Effector memory CD8-positive, alpha-beta T cell (primary cell): ENCODE measurements at regions not wholly inside any gene's neighbourhood (a gene's known extent, or its start where the extent isn't known, plus 50 kb on each side); places are given as distances from the start of the nearest gene placed in this dataset.
"Not testable (repeated sequence)": the region's sequence is repeated elsewhere in the genome, so short reads cannot be mapped to it uniquely, and the experiment has no call there.

ENCODE experiments used
- ATAC-seq: fragments of 150-1000 bp; cut with Tn5 transposase; replicated peaks from 2 replicates; pipeline ENCODE4 v1.10.0; 2021; ENCODE audit warnings: mild to moderate bottlenecking, moderate library complexity
- DNase-seq, 3 experiments: peaks; one replicate each; pipeline ENCODE4 v3.0.0; 2021
- H3K27ac Mint-ChIP-seq, 2 donors: one replicate each; pipeline ENCODE4 v1.8.0; 2022; ENCODE audit warnings: mild to moderate bottlenecking in 2 of 2, mixed read lengths in 2 of 2, moderate library complexity in 2 of 2
- H3K27me3 Mint-ChIP-seq, 2 donors: one replicate each; pipeline ENCODE4 v1.8.0; 2022; ENCODE audit warnings: mixed read lengths in 2 of 2
- H3K36me3 Mint-ChIP-seq: one replicate; pipeline ENCODE4 v1.8.0; 2022; ENCODE audit warnings: mild to moderate bottlenecking, moderate library complexity, mixed read lengths; ENCODE audit not compliant: insufficient read depth
- H3K4me1 Mint-ChIP-seq, 2 donors: one replicate each; pipeline ENCODE4 v1.8.0; 2022; ENCODE audit warnings: low read depth in 2 of 2, mixed read lengths in 2 of 2
- H3K4me3 Mint-ChIP-seq, 2 donors: one replicate each; pipeline ENCODE4 v1.8.0; 2022; ENCODE audit warnings: mild to moderate bottlenecking in 2 of 2, mixed read lengths in 2 of 2, moderate library complexity in 2 of 2
- H3K9me3 Mint-ChIP-seq, 2 donors: one replicate each; pipeline ENCODE4 v1.8.0; 2022; ENCODE audit warnings: mixed read lengths in 2 of 2

- H3K27ac Mint-ChIP-seq, ATAC-seq, H3K4me1 Mint-ChIP-seq, DNase-seq, H3K4me3 Mint-ChIP-seq, H3K9me3 Mint-ChIP-seq, H3K36me3 Mint-ChIP-seq: not testable (repeated sequence)
- H3K27me3 Mint-ChIP-seq, result peaks cover 10 to 41% of the 10 kb centered on the region in 2 donors
These were observed 164.3 kb downstream of the TRIM43 start for GRCh38 chr2:95755956-95756669.

- H3K4me3 Mint-ChIP-seq, result no peak overlapping the region
- no peaks in the 10 kb centered on the region for H3K4me1 Mint-ChIP-seq
- ATAC-seq, result no peak
- DNase-seq, result no peak
- H3K36me3 Mint-ChIP-seq, result no peaks in the 10 kb centered on the region
- H3K27me3 Mint-ChIP-seq, result peaks cover 10 to 22% of the 10 kb centered on the region in 2 donors
- H3K27ac Mint-ChIP-seq, result no peak overlapping the region
- H3K9me3 Mint-ChIP-seq, result no peaks in the 10 kb centered on the region
These were observed 166.2 kb downstream of the TRIM43 start for GRCh38 chr2:95757988-95758387.

DNA sequence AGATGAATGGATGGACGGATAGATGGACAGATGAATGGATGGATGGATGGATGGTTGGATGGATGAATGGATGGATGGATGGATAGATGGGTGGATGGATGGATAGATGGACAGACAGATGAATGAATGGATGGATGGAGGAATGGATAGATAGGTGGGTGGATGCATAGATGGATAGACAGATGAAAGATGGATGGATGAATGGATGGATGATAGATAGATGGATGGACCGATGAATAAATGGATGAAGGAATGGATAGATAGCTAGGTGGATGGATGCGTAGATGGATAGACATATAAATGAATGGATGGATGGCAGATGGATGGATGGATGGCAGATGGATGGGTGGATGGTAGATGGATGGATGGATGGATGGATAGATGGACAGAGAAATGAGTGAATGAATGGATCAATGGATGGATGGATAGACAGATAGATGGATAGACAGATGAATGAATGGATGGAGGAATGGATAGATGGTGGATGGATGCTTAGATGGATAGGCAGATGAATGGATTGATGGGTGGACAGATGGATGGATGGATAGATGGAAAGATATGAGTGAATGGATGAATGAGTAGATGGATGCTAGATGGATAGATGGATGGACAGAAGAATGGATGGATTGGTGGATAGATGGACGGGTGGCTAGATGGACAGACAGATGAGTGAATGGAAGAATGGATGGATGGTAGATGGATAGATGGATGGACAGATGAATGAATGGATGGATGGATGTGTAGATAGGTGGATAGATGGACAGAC, 167.9 kb downstream of the TRIM43 start:
- Mint-ChIP-seq H3K36me3 (no peaks in the 10 kb centered on the region), H3K27me3 (peaks cover 2 to 5% of the 10 kb centered on the region in 2 donors), H3K9me3 (no peaks in the 10 kb centered on the region), H3K27ac (no peak overlapping the region), H3K4me1 (no peaks in the 10 kb centered on the region), H3K4me3 (no peak overlapping the region)
- no peak for ATAC-seq
- DNase-seq, result no peak

- Mint-ChIP-seq H3K27ac (no peak overlapping the region), H3K4me1 (no peaks in the 10 kb centered on the region), H3K9me3 (no peaks in the 10 kb centered on the region), H3K36me3 (no peaks in the 10 kb centered on the region), H3K27me3 (no peaks in the 10 kb centered on the region), H3K4me3 (no peak overlapping the region)
- DNase-seq, result no peak
- no peak for ATAC-seq
These were observed 169.2 kb downstream of the TRIM43 start for GRCh38 chr2:95760806-95761525.

DNA sequence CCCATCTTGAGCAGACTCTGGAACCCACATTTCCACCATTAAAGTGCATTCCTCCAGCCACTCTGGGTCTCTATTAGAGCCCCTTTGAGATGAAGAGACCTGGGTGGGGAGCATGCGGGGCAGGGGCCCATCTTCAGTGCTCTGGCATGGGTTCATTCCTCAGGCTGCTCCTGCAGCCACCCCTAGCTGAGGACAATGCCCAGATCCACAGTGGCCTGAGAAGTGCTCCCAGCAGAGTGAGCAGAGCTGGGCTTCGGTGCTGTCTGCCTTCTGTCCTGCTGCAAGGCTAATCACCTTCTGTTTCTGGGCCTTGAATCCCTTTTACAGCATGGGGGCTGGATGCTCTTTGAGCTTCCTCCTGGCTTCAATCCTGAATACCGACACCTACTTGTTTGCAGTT, 169.8 kb downstream of the TRIM43 start:
- ATAC-seq (no peak), DNase-seq (no peak)

GRCh38 chr2:95762023-95763021, 170.5 kb downstream of the TRIM43 start:
- not testable (repeated sequence) for H3K4me1 Mint-ChIP-seq, H3K4me3 Mint-ChIP-seq, DNase-seq, H3K27me3 Mint-ChIP-seq, H3K36me3 Mint-ChIP-seq, ATAC-seq, H3K9me3 Mint-ChIP-seq, H3K27ac Mint-ChIP-seq

More for the DNA sequence above, 169.8 kb downstream of the TRIM43 start:
- no peaks in the 10 kb centered on the region for H3K4me1 Mint-ChIP-seq
- H3K27me3 Mint-ChIP-seq, result no peaks in the 10 kb centered on the region
- no peak overlapping the region for H3K4me3 Mint-ChIP-seq
- H3K27ac Mint-ChIP-seq, result no peak overlapping the region
- no peaks in the 10 kb centered on the region for H3K36me3 Mint-ChIP-seq
- H3K9me3 Mint-ChIP-seq, result no peaks in the 10 kb centered on the region

DNA sequence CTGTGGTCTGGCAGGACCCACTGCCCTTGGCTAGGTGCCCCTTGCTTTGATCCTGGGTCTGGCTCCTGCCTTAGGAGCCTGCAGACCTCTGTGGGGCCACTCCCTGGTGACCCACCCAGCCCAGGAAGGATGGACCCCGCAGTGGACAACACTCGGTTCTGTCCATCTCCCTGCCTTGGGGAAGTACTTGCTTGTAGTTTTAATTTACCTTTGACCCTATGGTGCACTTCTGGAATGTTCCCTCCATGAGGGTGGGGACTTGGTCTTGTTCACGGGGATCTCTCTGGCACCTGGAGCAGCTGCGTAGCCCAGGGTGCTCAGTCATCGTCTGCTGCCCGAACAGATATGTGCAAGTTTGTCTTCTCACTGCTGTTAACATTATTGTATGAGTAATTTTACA, 171.3 kb downstream of the TRIM43 start:
- ATAC-seq, H3K27me3 Mint-ChIP-seq, H3K4me3 Mint-ChIP-seq, H3K36me3 Mint-ChIP-seq, H3K9me3 Mint-ChIP-seq, H3K27ac Mint-ChIP-seq, H3K4me1 Mint-ChIP-seq, DNase-seq: not testable (repeated sequence)

GRCh38 chr2:95764966-95765365, 173.2 kb downstream of the TRIM43 start:
- not testable (repeated sequence) for H3K9me3 Mint-ChIP-seq, H3K27me3 Mint-ChIP-seq, H3K27ac Mint-ChIP-seq, ATAC-seq, H3K36me3 Mint-ChIP-seq, DNase-seq, H3K4me3 Mint-ChIP-seq, H3K4me1 Mint-ChIP-seq

DNA sequence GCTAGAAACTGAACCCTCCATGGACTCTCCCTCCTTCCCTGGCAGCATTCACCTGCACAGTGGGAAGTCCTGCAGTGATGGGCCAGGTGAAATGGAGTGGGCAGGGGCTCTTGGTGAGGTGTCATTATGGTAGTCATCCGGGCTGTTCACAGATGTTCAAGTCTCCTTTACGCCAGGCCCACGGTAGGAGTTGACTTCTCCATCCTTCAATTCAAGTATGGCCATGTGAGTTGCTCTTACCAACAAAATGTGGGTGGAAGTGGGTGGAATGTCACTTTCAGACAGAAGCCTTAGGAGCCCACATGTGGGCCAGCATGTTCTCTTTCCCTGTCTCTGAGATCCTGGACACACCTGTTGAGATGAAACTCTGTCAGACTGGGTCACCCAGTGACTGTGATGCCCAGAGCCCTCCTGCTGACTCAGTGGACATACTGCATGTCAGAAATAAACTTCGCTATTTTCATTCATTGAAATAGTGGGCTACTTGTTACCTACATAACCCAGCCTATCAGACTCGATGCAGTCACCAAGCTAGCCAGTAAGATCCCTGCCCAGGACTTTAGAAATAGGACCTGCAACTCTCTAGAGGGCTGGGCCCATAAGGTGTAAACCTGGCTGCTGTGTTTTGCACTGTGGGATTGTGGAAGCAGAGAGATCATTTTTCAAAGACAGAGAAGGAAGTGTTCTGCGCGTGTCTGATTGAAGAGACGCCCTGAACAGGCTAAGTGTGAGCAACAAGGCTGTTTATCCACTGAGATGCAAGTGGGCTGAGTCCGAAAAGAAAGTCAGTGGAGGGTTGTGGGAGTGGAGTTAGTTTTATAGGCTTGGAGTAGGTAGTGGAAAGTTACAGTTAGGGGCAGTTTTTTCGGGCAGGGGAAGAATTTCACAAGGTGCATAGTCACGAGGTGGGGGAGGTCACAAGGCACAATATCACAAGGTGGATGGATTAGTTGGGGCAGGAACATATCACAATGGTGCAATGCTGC, 174.4 kb downstream of the TRIM43 start:
- H3K4me3 Mint-ChIP-seq, H3K36me3 Mint-ChIP-seq, ATAC-seq, H3K27ac Mint-ChIP-seq, H3K4me1 Mint-ChIP-seq, H3K27me3 Mint-ChIP-seq, DNase-seq, H3K9me3 Mint-ChIP-seq: not testable (repeated sequence)

- not testable (repeated sequence) for ATAC-seq, H3K4me3 Mint-ChIP-seq, DNase-seq, H3K9me3 Mint-ChIP-seq, H3K27me3 Mint-ChIP-seq, H3K27ac Mint-ChIP-seq, H3K36me3 Mint-ChIP-seq, H3K4me1 Mint-ChIP-seq
These were observed 175.7 kb downstream of the TRIM43 start for GRCh38 chr2:95767531-95767930.

DNA sequence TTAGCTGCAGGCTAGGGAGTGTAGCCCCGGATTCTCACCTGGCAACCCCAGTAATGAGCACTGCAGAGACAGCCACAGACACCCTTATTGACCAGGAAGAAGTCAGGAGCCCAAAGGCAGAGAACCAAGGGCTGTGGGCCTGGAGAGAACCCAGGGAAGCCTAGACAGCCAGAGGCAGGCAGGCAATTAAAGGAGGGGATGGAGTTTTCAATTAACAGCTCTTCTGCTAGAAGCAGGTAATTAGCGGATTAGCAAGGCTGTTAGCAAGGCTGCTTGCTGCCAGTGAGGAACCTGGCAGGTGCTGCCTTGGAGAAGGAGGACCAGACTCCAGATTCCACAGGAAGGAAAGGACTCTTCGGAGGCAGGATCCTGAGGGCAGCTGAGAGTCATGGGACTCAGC, 176.1 kb downstream of the TRIM43 start:
- not testable (repeated sequence) for DNase-seq, H3K9me3 Mint-ChIP-seq, H3K27ac Mint-ChIP-seq, H3K4me1 Mint-ChIP-seq, ATAC-seq, H3K4me3 Mint-ChIP-seq, H3K36me3 Mint-ChIP-seq, H3K27me3 Mint-ChIP-seq

GRCh38 chr2:95769256-95769655, 177.5 kb downstream of the TRIM43 start:
- not testable (repeated sequence) for H3K9me3 Mint-ChIP-seq, ATAC-seq, H3K4me3 Mint-ChIP-seq, H3K36me3 Mint-ChIP-seq, H3K4me1 Mint-ChIP-seq, H3K27me3 Mint-ChIP-seq, H3K27ac Mint-ChIP-seq, DNase-seq
